Right lobe of liver (tissue), 6 donors: ENCODE measurements at regions not wholly inside any gene's neighbourhood (a gene's known extent, or its start where the extent isn't known, plus 50 kb on each side); places are given as distances from the start of the nearest gene placed in this dataset.

Source experiments
- ATAC-seq, 4 donors: fragments of 200-7000 bp; cut with Tn5 transposase; one replicate each; pipeline ENCODE4 v1.9.1; 2020; ENCODE audit warnings: mild to moderate bottlenecking in 4 of 4, moderate library complexity in 4 of 4
- DNase-seq, 3 donors: peaks; one replicate each; pipeline ENCODE4 v3.0.0-alpha.2; 2020
- H3K27ac ChIP-seq, 3 donors: fragments of 200-600 bp; one replicate each; pipeline ENCODE4 v1.8.0; 2022
- H3K27me3 ChIP-seq, 2 donors: fragments of 200-600 bp; one replicate each; pipeline ENCODE4 v1.8.0; 2022
- H3K36me3 ChIP-seq, 4 donors: fragments of 200-600 bp; sonication (generic) in 1 of 4; one replicate each; pipeline versions ENCODE4 v1.5.1 to v1.8.0; 2017 to 2022; ENCODE audit warnings: control low read depth in 1 of 4
- H3K4me1 ChIP-seq, 4 donors: fragments of 200-600 bp; sonication (generic) in 1 of 4; one replicate each; pipeline versions ENCODE4 v1.5.1 to v1.8.0; 2017 to 2022; ENCODE audit warnings: control low read depth in 1 of 4
- H3K4me3 ChIP-seq, 3 donors: fragments of 200-600 bp; one replicate each; pipeline ENCODE4 v1.8.0; 2022
- H3K9me3 ChIP-seq, 4 donors: fragments of 200-600 bp; sonication (generic) in 1 of 4; one replicate each; pipeline versions ENCODE4 v1.5.1 to v1.8.0; 2017 to 2022; ENCODE audit warnings: control low read depth in 1 of 4
- CTCF ChIP-seq, 4 donors: fragments of 200-600 bp in 3 of 4; fragments of 450-650 bp in 1 of 4; IDR thresholded peaks; one replicate each; pipeline versions ENCODE4 v1.5.1 to v1.8.0; 2016 to 2022; ENCODE audit warnings: antibody characterized with exemption in 4 of 4, mild to moderate bottlenecking in 2 of 4
- POLR2A ChIP-seq: fragments of 450-650 bp; IDR thresholded peaks from one replicate; pipeline ENCODE4 v1.6.1; 2017; ENCODE audit warnings: antibody characterized with exemption, mild to moderate bottlenecking
- WGBS: methylation state at CpG from one replicate; pipeline ENCODE4 v1.1.6; 2018; ENCODE audit warnings: low coverage, low lambda C conversion rate; ENCODE audit not compliant: insufficient coverage; ENCODE audit errors: missing lambda C conversion rate; 5-methylcytosine and 5-hydroxymethylcytosine counted together
- intact Hi-C, 2 donors: fragments of 100-400 bp; cut with DNase I; formaldehyde crosslinking; loops; one replicate each; pipeline versions ENCODE4 v1.11.2 to v1.14.1; 2022
- donor health status: DM: no; HTN: yes; CAD: no.
- donor health status: DM: no; HTN: no; CAD: no.
- donor health status: DM: no; HTN: no; CAD: no.
- donor health status: DM: no; HTN: yes; CAD: no.
- donor health status: DM: no; HTN: yes; CAD: no.

- WGBS: 60% methylated on average over 6 of the region's 6 CpGs
- no peaks in the 10 kb centered on the region for H3K4me1 ChIP-seq
- DNase-seq: no peak
- no peak overlapping the region for H3K4me3 ChIP-seq
- H3K36me3 ChIP-seq: no peaks in the 10 kb centered on the region
- intact Hi-C loops: no loop called here
- H3K27ac ChIP-seq: no peak overlapping the region
- no peak for ATAC-seq
- no peaks in the 10 kb centered on the region for H3K27me3 ChIP-seq
- TF ChIP-seq POLR2A: no peak
- TF ChIP-seq CTCF (IDR thresholded peaks at IDR 0.05): no peak
- no peaks in the 10 kb centered on the region for H3K9me3 ChIP-seq
These were observed 209.9 kb downstream of the TMEM182 start for GRCh38 chr2:102971701-102972100.

- TF ChIP-seq CTCF (IDR thresholded peaks at IDR 0.05) (no peak), POLR2A (no peak)
- H3K4me1 ChIP-seq: no peaks in the 10 kb centered on the region
- ATAC-seq (peak in 2 of 4 donors; percentile 20 to 50), DNase-seq (no peak)
- H3K27ac ChIP-seq: no peak overlapping the region
- intact Hi-C loops: no loop called here
- H3K9me3 ChIP-seq: no peaks in the 10 kb centered on the region
- no peaks in the 10 kb centered on the region for H3K36me3 ChIP-seq
- H3K4me3 ChIP-seq: no peak overlapping the region
- no peaks in the 10 kb centered on the region for H3K27me3 ChIP-seq
- 19% methylated on average over 8 of the region's 8 CpGs for WGBS
These were observed 214.5 kb downstream of the TMEM182 start for GRCh38 chr2:102975996-102976975.

- no peaks in the 10 kb centered on the region for H3K9me3 ChIP-seq
- H3K36me3 ChIP-seq: no peaks in the 10 kb centered on the region
- DNase-seq: no peak
- TF ChIP-seq POLR2A (no peak), CTCF (IDR thresholded peaks at IDR 0.05) (no peak)
- intact Hi-C loops: no loop called here
- H3K4me1 ChIP-seq: no peaks in the 10 kb centered on the region
- no peak overlapping the region for H3K27ac ChIP-seq
- no peaks in the 10 kb centered on the region for H3K27me3 ChIP-seq
- no peak for ATAC-seq
- no peak overlapping the region for H3K4me3 ChIP-seq
- 21% methylated on average over 2 of the region's 2 CpGs for WGBS
These were observed 215.7 kb downstream of the TMEM182 start for GRCh38 chr2:102977426-102978090.

GRCh38 chr2:102978091-102978490 is 216.3 kb downstream of the TMEM182 start:
- 66% methylated on average over 3 of the region's 3 CpGs for WGBS
- H3K4me3 ChIP-seq: no peak overlapping the region
- H3K36me3 ChIP-seq: no peaks in the 10 kb centered on the region
- intact Hi-C loops: no loop called here
- TF ChIP-seq CTCF (IDR thresholded peaks at IDR 0.05) (no peak), POLR2A (no peak)
- DNase-seq (no peak), ATAC-seq (no peak)
- no peak overlapping the region for H3K27ac ChIP-seq
- H3K27me3 ChIP-seq: no peaks in the 10 kb centered on the region
- no peaks in the 10 kb centered on the region for H3K9me3 ChIP-seq
- H3K4me1 ChIP-seq: no peaks in the 10 kb centered on the region
